Midbrain (tissue), 1 donor: ENCODE measurements at regions not wholly inside any gene's neighbourhood (a gene's known extent, or its start where the extent isn't known, plus 50 kb on each side); places are given as distances from the start of the nearest gene placed in this dataset.

Source experiments
- DNase-seq: peaks from one replicate; lab custom pipeline; 2025; lab: John Stamatoyannopoulos, UW

DNA sequence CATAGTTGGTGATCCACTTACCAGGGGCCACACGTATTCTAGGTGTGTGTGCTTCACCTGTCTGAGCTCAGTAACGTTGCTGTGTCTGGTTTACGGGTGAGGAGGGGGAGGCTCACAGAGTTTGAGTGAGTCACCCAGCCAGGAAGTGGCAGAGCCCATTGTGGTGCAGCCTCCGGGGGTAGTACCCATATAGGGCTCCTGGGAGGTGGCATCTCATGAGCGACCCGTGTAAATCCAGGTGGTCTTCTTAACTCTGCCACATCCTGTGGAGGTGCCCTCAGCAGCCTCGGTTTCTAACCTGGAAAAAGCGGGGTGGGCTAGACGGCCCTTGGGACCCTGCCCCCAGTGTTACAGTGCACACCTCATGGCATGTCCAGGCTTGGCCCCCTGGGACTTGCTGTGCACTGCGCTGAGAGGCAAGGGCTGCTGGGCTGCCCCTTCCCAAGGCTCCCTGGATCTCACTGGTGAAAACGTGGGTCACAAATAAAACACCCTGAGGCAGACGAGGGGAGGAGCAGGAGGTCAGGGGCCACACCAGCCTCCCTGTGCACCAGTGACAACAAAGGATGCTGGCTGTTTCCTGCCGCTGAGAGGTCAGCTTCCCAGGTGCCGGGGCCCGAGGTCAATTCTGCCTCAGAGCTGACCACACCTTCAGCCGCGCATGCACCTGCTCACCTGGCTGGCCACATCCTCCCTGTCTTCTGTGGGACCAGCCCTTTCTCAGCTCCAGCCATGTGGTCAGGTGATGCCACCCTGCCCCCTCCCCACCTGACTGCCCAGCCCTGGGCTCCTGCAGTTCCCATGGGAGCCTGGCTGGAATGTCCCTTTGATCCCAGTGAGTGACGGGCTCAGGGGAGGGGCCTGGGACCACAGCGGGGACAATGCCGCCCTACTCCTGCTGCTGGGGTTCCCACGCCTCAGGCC is 305.1 kb downstream of the CTTN start:
- DNase-seq: no peak

GRCh38 chr11:70705097-70705496 is 306.8 kb downstream of the CTTN start:
- no peak for DNase-seq

GRCh38 chr11:70705930-70706329 is 307.6 kb downstream of the CTTN start:
- no peak for DNase-seq

- no peak for DNase-seq
These were observed 309.5 kb downstream of the CTTN start for GRCh38 chr11:70707821-70708220.

- no peak for DNase-seq
These were observed 311.3 kb downstream of the CTTN start for GRCh38 chr11:70709596-70709995.

DNA sequence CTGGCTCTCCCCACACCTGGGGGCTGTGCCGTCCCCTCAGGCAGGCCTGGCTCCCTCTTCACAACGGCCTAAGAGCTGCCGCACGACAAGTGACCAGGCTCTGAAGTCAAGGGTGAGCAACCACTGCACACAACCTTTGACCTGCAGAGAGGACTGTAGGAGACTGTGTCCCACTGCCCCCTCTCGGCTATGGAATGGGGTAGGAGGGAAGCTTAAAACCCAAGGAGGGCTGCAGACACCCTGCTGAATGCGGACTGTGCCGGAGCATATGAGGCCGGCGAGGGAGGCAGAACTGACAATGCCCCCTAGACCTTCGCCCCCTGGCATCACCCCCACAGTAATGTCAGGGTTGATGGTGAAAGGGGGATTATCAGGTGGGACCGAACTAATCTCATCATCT is 311.9 kb downstream of the CTTN start:
- no peak for DNase-seq

- no peak for DNase-seq
These were observed 312.3 kb downstream of the CTTN start for GRCh38 chr11:70710601-70711000.

DNA sequence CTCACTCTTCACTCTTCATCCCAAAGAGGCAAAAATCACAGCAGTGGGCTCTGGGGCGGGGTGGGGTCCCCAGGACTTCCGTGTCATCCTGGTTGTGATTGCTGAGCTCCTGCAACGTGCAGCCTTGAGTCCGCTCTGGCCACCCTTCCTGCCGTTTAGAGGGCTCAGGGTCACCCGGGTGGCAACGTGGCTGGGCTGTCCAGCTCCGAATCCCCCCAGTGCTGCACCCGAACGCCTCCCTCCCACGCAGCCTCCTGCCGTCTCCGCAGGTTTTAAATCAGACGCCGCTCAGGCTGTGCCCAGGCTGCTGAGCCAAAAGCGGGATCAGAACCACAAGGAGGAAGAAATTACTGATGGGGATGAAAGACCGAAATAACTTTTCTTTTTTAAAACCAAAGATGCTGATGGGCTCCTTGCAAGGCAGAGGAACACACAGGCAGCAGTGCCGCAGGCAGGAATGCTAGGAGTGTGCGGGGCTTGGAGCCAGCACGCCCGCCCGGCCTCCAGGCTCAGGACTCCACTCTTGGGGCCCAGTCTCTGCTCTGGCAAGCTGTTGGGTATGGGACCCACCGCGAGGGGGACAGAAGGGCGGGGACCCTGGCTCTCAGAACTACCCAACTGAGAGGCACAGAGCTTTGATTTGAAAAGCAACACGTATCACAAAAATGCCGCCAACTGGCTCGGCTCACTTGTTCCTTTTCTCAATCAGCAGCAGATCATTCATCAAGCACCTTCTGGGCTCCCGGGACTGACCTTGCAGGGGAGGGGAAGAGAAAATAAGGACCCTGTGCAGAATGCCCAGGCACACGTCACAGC is 313.0 kb downstream of the CTTN start:
- no peak for DNase-seq

DNA sequence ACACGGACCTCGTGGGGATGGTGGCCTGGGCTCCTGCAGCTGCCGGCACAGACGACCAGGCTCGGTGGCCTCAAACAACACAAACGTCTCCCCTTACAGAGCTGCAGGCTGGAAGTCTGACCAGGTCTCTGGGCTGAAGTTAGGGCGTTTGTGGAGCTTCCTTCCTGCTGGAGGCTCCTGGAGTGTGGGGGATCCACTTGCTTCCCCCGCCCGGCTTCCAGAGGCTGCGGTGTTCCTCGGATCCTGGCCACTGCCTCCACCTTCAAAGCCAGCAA is 313.5 kb downstream of the CTTN start:
- no peak for DNase-seq

DNA sequence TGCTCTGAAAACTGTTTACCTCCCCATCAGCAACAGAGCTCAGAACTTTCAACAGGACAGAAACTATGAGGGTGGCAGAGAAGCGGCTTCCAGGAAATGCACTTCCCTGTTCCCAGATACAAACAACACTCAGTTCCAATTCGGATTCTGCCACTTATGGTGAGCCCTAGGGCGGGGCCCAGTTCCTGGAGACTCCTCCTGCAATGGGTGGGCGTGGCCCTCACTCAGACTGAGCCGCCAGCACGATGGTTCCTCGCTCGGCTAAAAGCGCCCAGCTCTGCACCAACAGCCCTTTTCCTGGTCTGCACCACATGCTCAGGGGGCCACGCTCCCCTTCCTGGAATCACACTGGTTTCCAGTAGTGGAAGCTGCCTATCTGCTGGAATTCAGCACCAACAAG is 314.1 kb downstream of the CTTN start:
- no peak for DNase-seq

GRCh38 chr11:70713086-70713835 is 314.9 kb downstream of the CTTN start:
- no peak for DNase-seq

- no peak for DNase-seq
These were observed 315.8 kb downstream of the CTTN start for GRCh38 chr11:70713988-70714665.

DNA sequence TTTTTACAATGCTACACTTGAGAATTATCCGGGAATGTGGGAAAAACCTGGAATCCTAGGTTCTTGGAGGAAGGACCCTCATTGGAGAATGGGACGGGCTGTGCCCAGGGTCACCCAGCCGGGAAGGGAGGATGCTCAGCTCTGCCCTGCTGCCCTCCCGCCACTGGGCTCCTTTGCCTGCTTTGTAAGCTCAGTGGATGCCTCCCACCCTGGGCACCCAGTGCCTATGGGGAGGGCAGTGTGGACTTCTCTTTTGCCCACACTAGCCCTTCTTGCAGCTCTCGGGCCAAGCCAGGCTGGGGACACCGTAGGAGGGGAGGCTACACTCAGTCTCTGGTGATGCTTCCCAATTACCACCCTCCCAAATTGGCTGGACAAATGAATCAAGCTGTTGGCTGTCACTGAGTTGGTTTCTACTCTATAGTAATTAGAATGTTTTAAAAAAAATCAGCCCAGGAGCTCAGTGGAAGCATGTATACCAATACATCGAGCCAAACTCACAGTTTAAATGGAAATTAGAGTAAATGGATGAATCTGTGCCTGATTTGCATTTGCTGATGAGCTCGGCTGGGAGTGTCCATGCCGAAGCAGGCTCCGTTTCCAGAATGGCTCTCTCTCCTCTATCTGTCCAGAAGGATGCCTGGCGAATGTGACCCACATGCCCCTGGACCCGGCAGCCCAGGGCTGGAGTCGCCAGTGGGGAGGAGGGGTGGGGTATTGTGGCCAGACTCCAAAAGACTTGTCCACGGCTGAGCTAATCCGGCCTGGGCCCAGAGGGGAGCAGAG is 317.0 kb downstream of the CTTN start:
- DNase-seq: no peak

- DNase-seq: no peak
These were observed 317.9 kb downstream of the CTTN start for GRCh38 chr11:70716216-70716615.

DNA sequence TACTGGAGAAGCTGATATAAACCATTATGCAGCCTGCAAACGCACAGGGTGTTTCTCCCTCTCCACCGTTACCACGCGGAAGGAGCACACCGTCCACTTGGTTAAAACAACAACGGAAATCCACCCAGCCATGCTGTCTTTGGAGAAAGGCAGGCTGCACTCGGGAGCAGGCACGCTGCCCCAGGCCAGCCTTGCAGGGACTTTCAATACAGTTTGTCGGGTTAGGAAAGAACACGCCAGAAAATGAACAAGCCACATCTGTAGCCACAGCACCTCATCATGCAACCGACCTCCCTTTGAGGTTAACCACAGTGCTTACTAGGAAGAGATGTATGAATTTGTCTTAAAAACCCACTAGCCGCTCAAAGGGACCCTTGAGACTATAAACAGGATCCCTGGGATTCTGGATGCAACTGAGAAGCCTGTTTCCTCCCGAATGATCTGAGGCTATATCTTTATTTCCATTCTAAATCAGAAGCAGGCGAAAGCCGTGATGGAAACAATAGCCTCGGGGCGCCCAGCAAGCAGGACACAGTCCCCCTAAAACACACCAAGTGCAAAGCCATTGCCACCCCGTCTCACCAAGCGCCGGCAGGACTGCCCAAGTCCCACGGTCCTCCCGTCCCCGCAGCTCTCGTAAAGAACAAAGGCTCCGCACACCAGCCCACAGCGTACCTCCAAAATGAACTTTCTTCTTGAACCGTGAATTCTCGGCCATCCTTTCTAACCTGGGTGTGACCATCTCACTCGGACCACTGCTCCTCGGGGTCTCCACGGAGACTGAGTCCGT is 318.9 kb downstream of the CTTN start:
- DNase-seq: no peak

GRCh38 chr11:70717936-70718595 is 319.7 kb downstream of the CTTN start:
- peak; percentile 10 for DNase-seq

- no peak for DNase-seq
These were observed 321.2 kb downstream of the CTTN start for GRCh38 chr11:70719516-70719915.

GRCh38 chr11:70720281-70720680 is 322.0 kb downstream of the CTTN start:
- DNase-seq: no peak

DNA sequence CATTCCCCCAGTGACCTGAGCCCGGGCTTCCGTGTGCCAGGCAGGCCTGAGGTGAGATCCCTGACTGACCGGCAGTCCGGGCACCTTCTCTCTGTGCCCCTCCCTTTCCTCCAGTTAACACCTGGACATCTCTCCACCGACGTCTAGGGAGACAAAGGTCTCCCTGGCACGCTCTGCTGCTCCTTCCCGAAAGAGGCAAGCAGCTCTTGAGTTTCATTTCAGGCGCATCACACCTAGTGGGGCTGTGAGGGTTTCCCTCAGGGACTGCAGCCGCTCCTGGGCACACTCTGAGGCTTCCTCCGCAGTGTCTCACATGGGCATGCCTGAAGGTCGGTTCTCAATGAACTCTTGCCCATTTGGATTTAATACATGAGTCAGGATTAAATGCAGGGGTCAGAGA is 322.7 kb downstream of the CTTN start:
- DNase-seq: no peak

- DNase-seq: no peak
These were observed 326.9 kb downstream of the CTTN start for GRCh38 chr11:70725278-70725677.
